RWPE1 (cell line): ENCODE measurements at regions not wholly inside any gene's neighbourhood (a gene's known extent, or its start where the extent isn't known, plus 50 kb on each side); places are given as distances from the start of the nearest gene placed in this dataset.

Experiments
- CTCF ChIA-PET: fragments of 350-600 bp; sonication (Branson Sonifier 250); formaldehyde crosslinking; extraction: SDS; loops from one replicate; lab custom pipeline; 2021; lab: Yijun Ruan, JAX
- POLR2A ChIA-PET: fragments of 400-600 bp; formaldehyde crosslinking; extraction: SDS; loops from one replicate; lab custom pipeline; 2020; ENCODE audit warnings: antibody characterized with exemption; ENCODE audit not compliant: low non-redundant PET; lab: Yijun Ruan, JAX
- DNase-seq: peaks from one replicate; pipeline ENCODE4 v3.0.0; 2012; ENCODE audit warnings: low spot score
- H3K27ac ChIP-seq: fragments of 450-650 bp; 2 replicates; pipeline ENCODE4 v1.5.1; 2017
- TF ChIP-seq, protein P1 (sequence below): fragments of 450-650 bp; conservative IDR thresholded peaks from 2 replicates; pipeline ENCODE4 v1.5.1; 2017; ENCODE audit warnings: low read depth, mild to moderate bottlenecking

GRCh38 chr16:64695684-64696083 is 426.2 kb downstream of the CDH11 start:
- ChIA-PET POLR2A (no interaction called here), CTCF (no interaction called here)
- no peak for DNase-seq
- TF ChIP-seq, protein P1, sequence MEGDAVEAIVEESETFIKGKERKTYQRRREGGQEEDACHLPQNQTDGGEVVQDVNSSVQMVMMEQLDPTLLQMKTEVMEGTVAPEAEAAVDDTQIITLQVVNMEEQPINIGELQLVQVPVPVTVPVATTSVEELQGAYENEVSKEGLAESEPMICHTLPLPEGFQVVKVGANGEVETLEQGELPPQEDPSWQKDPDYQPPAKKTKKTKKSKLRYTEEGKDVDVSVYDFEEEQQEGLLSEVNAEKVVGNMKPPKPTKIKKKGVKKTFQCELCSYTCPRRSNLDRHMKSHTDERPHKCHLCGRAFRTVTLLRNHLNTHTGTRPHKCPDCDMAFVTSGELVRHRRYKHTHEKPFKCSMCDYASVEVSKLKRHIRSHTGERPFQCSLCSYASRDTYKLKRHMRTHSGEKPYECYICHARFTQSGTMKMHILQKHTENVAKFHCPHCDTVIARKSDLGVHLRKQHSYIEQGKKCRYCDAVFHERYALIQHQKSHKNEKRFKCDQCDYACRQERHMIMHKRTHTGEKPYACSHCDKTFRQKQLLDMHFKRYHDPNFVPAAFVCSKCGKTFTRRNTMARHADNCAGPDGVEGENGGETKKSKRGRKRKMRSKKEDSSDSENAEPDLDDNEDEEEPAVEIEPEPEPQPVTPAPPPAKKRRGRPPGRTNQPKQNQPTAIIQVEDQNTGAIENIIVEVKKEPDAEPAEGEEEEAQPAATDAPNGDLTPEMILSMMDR = no peak
- no peak overlapping the region for H3K27ac ChIP-seq

- H3K27ac ChIP-seq = no peak overlapping the region
- ChIA-PET CTCF (no interaction called here), POLR2A (no interaction called here)
- no peak for DNase-seq
- TF ChIP-seq, protein P1 = no peak
Observed at GRCh38 chr16:64693946-64694345, 427.9 kb downstream of the CDH11 start.

DNA sequence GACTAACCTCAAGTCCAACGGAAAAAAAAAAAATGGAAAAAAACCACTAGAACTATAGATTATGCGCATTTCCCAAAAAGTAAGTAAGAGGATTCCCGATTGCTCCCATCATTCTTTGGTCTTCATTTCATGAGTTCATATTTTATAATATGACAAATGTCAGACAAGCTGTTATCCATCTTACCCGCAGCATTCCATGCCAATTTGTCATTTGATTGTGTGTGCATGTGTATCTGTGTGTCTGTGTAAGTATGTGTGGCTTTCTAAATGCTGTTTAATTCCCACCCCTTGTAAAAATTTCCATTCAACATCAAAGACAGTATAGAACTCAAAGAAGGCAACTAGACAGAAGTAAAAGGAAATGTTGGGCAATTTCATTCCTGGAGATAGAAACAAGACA is 434.1 kb downstream of the CDH11 start:
- DNase-seq = no peak
- CTCF ChIA-PET = interaction anchor here (0.6 to 0.7 kb wide), 2 partner anchors 33 to 148 kb away, joined by 3 read pairs; no protein-coding TSS in a partner anchor
- TF ChIP-seq, protein P1 = no peak
- no peak overlapping the region for H3K27ac ChIP-seq
- POLR2A ChIA-PET = no interaction called here

- DNase-seq = no peak
- no peak overlapping the region for H3K27ac ChIP-seq
- ChIA-PET POLR2A (no interaction called here), CTCF (no interaction called here)
- TF ChIP-seq, protein P1 = no peak
Observed at GRCh38 chr16:64687123-64687522, 434.7 kb downstream of the CDH11 start.

DNA sequence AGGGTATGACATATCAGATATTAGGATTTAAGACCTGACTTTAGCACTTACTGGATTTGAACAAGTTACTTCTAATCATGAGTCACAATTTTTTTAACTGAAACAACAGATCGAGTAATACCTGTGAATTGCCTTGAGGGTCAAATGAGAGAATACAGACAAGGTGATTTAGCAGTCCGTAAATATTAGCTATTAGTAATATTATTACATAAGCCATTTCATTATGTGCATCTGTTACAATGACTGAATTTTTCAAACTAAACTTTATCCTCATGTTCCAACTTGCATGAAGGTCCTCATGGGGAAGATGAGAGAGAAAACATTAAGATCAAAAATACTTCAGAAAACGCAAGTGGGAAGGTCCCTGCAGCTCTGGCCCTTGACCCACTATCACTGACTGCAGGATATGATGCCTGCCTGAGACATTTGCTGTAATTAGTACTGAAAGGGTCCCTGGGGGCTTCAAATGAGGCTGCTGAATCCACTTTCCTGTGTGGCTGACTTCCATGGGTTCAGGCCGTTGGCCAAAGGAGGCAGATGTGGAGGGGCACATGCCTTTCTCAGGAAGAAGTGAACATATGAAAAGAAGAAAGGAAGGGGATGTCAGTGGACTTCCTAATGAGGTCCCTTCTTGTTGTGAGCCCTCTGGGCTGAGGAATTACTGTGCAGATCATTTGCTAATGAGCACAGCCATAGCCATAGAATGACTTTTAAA is 441.7 kb downstream of the CDH11 start:
- CTCF ChIA-PET = no interaction called here
- POLR2A ChIA-PET = no interaction called here
- no peak for DNase-seq
- H3K27ac ChIP-seq = no peak overlapping the region
- TF ChIP-seq, protein P1 = no peak

GRCh38 chr16:64669573-64669972 is 452.3 kb downstream of the CDH11 start:
- POLR2A ChIA-PET = no interaction called here
- CTCF ChIA-PET = interaction anchor here (0.6 kb wide), 1 partner anchor 677 kb away, joined by 3 read pairs; no protein-coding TSS in a partner anchor

More at GRCh38 chr16:64669573-64669972, 452.3 kb downstream of the CDH11 start:
- TF ChIP-seq, protein P1 = no peak
- H3K27ac ChIP-seq = no peak overlapping the region
- DNase-seq = no peak
